Hepatocyte (in vitro differentiated cells): ENCODE measurements at regions not wholly inside any gene's neighbourhood (a gene's known extent, or its start where the extent isn't known, plus 50 kb on each side); places are given as distances from the start of the nearest gene placed in this dataset.

Experiments used
- EZH2phosphoT487 ChIP-seq: fragments of 200-600 bp; sonication (generic); IDR thresholded peaks from one replicate; pipeline ENCODE4 v1.6.1; 2018; ENCODE audit warnings: antibody characterized with exemption, mild to moderate bottlenecking, low read depth, moderate library complexity; ENCODE audit not compliant: unreplicated experiment, severe bottlenecking
- TF ChIP-seq, protein P1 (sequence below): fragments of 200-600 bp; sonication (generic); IDR thresholded peaks from 2 replicates; pipeline ENCODE4 v1.5.1; 2016; ENCODE audit warnings: antibody characterized with exemption, mild to moderate bottlenecking; ENCODE audit not compliant: poor library complexity

DNA sequence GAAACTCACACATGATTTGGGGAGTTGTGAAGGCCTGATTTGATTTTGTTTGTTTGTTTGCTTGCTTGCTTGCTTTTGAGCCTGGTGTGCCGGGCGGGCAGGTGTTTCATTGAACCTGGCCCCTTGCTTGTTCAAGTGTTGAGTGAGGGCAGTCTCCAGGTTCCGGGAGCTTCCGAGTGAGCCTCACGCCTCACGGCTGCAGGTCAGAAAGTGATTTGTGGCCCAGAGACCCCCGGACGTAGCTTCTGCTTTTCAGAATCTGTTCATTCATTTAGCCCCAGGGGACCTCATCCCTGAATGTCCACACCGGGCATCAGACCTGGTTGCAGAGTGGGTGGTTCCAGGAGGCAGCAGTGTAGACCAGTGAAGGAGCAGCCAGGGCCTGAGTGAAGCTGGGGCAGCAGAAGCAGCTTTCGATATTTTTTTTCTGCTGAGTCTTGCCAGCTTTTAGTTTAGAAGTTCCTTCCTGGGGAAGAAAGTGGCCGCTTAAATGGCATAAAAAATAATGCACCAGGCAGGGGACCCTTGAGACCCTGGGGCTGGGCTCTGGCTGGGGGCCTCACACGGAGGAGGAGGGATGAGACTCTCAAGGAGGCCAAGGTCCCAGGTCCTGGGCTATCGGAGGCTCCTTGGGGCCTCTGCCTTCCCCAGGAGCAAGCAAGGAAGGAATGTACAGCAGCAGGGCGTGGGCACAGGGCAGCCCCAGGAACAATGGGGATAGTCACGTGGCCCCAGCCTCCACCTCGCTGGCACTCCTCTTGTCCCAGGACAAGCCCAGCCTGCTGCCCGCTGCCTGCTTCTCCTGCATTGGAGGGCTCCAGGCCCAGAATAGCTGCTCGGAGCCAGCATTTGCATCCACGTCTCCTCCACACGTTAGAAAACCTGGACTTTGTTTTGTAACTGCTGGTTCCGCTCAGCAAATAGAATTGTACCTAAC, 89.2 kb upstream of the BHLHE23 start:
- TF ChIP-seq, protein P1, sequence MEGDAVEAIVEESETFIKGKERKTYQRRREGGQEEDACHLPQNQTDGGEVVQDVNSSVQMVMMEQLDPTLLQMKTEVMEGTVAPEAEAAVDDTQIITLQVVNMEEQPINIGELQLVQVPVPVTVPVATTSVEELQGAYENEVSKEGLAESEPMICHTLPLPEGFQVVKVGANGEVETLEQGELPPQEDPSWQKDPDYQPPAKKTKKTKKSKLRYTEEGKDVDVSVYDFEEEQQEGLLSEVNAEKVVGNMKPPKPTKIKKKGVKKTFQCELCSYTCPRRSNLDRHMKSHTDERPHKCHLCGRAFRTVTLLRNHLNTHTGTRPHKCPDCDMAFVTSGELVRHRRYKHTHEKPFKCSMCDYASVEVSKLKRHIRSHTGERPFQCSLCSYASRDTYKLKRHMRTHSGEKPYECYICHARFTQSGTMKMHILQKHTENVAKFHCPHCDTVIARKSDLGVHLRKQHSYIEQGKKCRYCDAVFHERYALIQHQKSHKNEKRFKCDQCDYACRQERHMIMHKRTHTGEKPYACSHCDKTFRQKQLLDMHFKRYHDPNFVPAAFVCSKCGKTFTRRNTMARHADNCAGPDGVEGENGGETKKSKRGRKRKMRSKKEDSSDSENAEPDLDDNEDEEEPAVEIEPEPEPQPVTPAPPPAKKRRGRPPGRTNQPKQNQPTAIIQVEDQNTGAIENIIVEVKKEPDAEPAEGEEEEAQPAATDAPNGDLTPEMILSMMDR: no peak
- no peak for TF ChIP-seq EZH2phosphoT487
